HG03175 (cell line): ENCODE measurements at regions not wholly inside any gene's neighbourhood (a gene's known extent, or its start where the extent isn't known, plus 50 kb on each side); places are given as distances from the start of the nearest gene placed in this dataset.
"Not testable (repeated sequence)": the region's sequence is repeated elsewhere in the genome, so short reads cannot be mapped to it uniquely, and the experiment has no call there.

Experiments used
- ATAC-seq: cut with Tn5 transposase; IDR thresholded peaks from one replicate; pipeline ENCODE4 v1.9.1; 2021; ENCODE audit warnings: mild to moderate bottlenecking, moderate library complexity; ENCODE audit not compliant: unreplicated experiment

- ATAC-seq: no peak
These were observed 158.1 kb upstream of the MAMLD1 start for GRCh38 chrX:150205011-150205410.

- no peak for ATAC-seq
These were observed 155.4 kb upstream of the MAMLD1 start for GRCh38 chrX:150207733-150208132.

GRCh38 chrX:150211988-150212387 lies 151.1 kb upstream of the MAMLD1 start:
- no peak for ATAC-seq

GRCh38 chrX:150212672-150213480 lies 150.2 kb upstream of the MAMLD1 start:
- no peak for ATAC-seq

- no peak for ATAC-seq
These were observed 149.6 kb upstream of the MAMLD1 start for GRCh38 chrX:150213481-150214030.

GRCh38 chrX:150216000-150216399 lies 147.1 kb upstream of the MAMLD1 start:
- not testable (repeated sequence) for ATAC-seq

- ATAC-seq: no peak
These were observed 146.4 kb upstream of the MAMLD1 start for GRCh38 chrX:150216716-150217115.

GRCh38 chrX:150217609-150218008 lies 145.5 kb upstream of the MAMLD1 start:
- ATAC-seq: no peak

GRCh38 chrX:150219374-150220185 lies 143.5 kb upstream of the MAMLD1 start:
- no peak for ATAC-seq

- no peak for ATAC-seq
These were observed 139.7 kb upstream of the MAMLD1 start for GRCh38 chrX:150223176-150224015.

GRCh38 chrX:150224676-150225075 lies 138.4 kb upstream of the MAMLD1 start:
- no peak for ATAC-seq

- no peak for ATAC-seq
These were observed 137.9 kb upstream of the MAMLD1 start for GRCh38 chrX:150225266-150225665.

- ATAC-seq: no peak
These were observed 137.4 kb upstream of the MAMLD1 start for GRCh38 chrX:150225756-150226155.

GRCh38 chrX:150226223-150226965 lies 136.7 kb upstream of the MAMLD1 start:
- no peak for ATAC-seq

- no peak for ATAC-seq
These were observed 135.7 kb upstream of the MAMLD1 start for GRCh38 chrX:150227321-150227860.

- no peak for ATAC-seq
These were observed 135.2 kb upstream of the MAMLD1 start for GRCh38 chrX:150227873-150228410.

GRCh38 chrX:150228431-150228830 lies 134.7 kb upstream of the MAMLD1 start:
- no peak for ATAC-seq

- ATAC-seq: no peak
These were observed 134.1 kb upstream of the MAMLD1 start for GRCh38 chrX:150229030-150229429.

- no peak for ATAC-seq
These were observed 133.6 kb upstream of the MAMLD1 start for GRCh38 chrX:150229481-150229880.

GRCh38 chrX:150230952-150231351 lies 132.2 kb upstream of the MAMLD1 start:
- not testable (repeated sequence) for ATAC-seq
